Activated CD8-positive, alpha-beta memory T cell treated with anti-CD3 and anti-CD28 coated beads for 1 hour (primary cell): ENCODE measurements at regions not wholly inside any gene's neighbourhood (a gene's known extent, or its start where the extent isn't known, plus 50 kb on each side); places are given as distances from the start of the nearest gene placed in this dataset.
A peak's percentile ranks its signal among the peaks of the same experiment; 100 is the strongest.

Experiments
- DNase-seq, 2 donors: peaks; one replicate each; pipeline ENCODE4 v3.0.0-alpha.2; 2020; ENCODE audit warnings: low read depth in 1 of 2; ENCODE audit errors: extremely low read depth in 1 of 2

DNA sequence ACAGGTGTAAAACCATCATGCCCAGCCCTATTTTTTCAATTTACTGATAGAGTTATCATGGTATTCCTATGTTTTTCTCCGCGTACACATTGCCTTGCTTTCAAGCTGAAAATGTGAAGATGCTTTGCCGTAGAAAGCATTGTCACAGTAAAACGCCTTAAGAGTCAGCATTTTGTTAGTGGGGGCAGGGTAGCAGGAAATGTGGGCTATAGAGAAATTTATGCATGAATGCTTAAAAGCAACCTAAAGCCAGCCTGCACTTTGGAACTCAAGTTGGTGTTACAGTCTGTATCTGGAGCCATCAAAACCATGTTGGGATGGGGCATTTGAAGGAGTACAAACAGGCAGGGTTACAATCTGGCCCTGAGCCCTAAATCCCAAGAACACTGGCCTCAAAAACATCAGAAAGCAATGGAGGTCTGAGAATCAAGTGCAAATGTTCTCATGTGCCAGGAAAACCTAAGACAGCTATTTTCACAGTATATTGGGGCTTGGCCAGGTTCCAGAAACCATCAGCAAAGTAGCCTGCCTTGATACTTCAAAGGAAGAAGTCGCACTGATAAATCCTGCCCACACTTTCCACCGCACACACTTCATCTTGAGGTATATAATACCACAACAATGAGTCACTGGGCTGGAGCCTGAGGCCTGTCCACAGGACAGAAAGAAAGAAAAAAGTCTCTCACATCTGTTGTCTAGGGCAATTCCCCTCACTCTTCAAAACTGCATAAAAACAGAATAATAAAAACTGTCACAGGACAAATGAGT is 313.8 kb downstream of the ENC1 start:
- DNase-seq: peak in 1 of 2 donors; percentile 9

DNA sequence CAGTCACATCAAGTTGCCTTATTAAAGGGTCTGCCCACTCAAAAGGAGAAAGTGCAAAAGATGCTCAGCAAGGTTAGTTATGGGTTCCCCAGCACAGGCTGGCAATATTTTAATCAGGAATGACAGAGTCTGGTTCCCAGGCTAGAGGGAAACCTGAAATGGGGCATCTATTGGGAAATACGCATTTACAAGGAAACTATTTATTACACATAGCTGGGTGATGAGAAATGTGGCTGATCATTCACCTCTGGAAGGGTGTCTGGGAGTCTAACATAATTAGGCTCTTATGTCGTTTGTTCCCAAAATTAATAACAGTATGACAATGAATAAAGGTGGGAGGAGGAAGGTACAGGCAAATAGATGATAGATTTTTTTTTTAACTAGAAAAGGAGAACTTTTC is 314.7 kb downstream of the ENC1 start:
- no peak for DNase-seq

DNA sequence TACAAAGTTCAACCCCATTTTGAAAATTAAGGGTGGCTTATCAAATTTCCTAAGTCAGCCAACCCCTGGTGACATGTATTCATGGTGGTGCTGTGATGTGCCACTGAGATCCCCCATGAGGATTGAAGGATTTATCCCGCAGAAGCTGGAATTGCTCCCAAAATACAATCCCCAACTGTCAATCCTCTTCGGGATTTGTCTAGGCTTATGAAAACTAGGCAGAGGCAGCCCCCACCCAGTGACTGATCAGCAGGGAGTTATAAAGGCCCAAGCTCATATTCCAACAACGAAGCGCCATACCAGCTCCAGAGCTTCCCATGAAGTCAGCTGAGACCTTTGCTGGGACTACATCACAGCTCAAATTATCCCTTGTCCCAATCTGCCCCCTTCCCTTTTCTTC is 316.0 kb downstream of the ENC1 start:
- DNase-seq: no peak

DNA sequence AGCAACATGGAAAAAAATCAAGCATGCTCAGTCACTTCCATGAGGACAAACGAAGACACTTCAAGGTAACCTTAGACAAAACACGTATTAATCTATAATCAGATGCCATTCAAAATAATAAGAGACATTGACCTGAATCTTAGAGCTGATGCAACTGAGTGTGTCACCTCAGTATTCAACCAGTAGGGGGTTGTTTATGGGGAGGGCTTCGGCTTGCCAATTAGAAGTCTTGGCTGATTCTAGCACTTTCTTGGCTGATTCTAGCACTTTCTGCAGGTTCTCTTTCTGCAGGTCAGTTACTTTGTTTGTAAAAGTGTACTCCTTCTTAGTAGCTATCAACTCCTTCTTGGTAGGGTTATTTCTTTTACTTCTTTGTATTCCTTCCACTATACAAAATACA is 317.6 kb downstream of the ENC1 start:
- DNase-seq: no peak

DNA sequence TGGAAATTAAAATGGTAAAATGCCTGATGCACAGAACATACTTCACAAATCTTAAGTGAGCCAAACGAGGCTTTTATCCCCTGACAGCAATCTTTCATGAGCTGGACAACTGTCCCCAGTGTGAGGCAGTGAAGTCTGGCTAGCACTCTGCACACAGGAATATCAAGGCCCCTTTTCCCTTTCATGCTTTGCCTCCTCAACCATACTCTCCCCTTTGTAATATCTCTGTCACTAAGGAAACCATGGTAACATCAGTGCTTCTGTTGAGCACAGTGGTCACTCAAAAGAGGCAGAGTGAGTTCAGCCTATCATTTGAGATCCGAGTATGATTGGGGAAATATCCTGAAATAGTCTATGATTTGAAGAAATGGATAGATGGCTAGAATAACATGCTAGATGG is 318.3 kb downstream of the ENC1 start:
- DNase-seq: no peak

DNA sequence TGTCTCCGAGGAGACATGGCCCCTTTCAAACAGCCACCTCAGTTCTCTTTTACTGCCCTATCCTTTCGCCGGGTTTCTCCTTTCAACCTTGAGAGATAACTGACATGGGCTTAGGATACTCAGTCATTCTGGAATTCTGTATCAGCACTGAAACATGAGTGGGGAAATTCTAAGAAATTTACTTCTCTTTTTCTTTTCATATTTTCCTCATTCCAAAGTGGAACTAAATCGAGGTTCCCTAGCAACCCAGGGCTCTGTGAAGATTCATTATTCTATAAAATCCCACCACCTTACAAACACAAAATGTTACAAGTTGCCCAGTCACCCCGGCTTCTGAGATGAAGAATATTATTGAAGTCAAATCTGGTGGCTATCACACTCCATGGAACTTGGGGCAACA is 319.2 kb downstream of the ENC1 start:
- DNase-seq: no peak

DNA sequence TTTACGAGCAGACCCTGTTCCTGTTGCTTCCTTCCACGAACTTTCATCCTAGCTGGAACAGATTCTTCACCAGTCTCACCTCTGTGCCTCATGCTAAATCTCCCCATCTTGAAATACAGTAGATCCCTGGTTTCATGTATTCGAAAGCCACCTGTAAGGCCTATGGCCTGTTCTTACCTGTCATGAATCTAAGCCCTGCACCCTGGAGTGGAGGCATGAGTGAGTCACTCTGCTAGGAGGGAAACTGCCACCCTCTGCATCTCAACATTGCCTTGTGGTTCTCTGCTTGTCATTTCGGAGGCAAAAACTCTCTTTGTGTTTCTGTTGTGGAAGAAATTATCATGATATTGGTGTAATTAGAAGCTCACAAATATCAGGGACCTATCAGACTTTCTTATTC is 320.0 kb downstream of the ENC1 start:
- no peak for DNase-seq

DNA sequence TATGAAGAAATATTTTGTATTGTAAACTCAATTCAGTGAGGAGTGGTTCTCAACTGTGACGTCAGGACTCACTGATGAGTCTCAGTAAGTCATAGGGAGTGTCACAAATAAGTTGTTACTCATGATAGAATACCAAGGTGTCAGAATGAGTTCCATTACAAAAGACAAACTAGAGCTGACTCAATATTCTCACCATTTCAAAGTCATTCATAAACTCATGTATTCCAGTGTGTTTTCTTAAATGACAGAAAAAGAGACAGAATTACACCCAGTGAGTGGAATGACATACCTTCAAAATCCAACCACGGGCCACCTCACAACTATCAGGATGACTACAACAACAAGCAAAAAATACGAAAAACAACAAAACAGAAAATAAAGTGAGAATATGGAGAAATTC is 321.5 kb downstream of the ENC1 start:
- no peak for DNase-seq

DNA sequence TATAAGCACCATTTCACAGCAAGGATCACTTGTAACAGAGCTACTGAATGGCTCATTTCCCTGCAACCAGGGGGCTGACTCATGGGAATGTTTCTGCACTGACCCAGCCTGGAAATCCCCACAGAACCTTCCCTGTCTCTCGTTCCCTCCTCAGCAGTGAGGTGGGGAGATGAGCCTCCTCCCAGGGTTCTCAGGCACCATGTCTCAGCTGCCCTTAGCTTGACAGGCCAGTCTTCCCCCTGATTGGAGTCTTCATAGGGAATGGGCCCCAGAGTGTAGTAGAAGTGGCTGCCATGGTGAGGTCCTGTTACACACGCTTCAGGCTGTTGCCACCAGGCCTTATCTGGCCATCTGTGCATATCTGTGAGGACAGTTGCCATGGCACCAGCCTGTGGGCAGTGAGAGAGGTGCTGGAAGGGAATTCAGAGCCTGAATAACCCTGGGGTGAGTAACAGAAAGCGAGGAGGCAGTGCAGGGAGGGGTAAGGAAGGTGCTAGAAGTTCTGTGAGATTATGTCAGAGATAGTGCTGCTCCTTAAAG is 324.4 kb downstream of the ENC1 start:
- DNase-seq: no peak

DNA sequence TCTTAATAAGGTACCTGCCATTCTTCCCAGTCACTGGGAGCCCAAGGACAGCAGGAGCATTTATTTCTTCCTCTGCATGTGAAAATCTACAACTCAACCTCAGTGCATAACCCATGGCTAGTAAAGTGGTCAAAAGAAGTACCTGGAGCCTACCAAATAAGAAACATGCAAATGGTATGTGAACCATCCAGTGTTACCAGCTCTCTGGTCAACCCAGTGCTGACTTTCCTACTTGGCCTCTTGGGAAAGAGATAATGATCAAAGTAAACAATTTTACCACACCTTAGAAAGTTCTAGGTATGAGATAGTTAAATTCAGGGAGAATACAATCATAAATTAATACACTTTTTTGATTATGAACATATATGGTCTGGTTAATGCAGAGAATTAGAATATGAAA is 325.6 kb downstream of the ENC1 start:
- DNase-seq: no peak

DNA sequence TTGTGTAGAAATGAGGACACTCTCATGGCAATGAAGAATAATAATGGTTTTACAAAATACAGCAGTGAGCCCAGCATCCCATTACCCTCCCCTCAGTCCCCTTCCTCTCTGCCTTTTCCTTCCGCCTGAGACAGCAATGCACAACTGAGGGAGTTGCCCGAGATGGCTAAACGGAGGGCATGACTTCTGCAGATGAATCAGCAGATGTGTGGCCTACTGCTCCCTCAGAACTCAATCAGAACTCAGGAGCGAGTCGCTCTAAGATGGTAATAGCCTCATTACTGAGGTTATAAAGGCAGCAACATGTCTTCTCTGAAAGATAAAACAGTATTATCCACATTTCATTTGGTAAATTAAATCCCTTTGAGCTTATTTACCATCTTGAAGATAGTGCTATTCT is 326.6 kb downstream of the ENC1 start:
- no peak for DNase-seq

DNA sequence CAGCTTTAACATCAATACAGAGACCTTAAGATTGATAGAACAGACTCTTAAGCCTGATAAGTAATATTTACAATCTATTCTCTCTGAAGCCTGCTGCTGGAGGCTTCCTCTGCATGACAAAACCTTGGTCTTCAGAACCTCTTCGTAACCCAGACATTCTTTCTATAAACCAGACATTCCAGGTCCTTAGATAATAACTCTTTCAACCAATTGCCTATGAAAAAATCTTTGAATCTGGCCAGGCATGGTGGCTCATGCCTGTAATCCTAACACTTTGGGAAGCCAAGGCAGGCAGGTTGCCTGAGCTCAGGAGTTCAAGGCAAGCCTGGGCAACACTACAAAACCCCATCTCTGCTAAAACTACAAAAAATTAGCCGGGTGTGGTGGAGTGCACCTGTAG is 327.8 kb downstream of the ENC1 start:
- DNase-seq: no peak

DNA sequence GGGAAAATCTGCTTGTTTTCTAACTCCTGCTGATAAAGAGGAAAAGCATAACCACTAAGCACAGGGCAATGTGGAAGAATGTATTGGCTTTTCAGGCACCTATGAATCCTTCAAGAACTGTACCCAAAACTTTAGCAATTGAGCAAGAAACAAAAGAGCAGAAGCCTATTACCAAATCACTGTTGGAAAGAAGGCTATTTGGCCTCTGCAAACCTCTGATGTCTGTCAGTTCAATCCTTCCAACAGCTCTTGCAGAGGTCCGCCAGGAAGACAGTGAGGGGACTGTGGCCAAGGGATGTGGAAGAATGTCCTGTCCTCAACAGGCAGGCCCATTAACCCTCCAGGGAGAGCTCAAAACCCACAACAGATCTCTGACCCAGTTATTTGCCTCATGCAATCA is 328.6 kb downstream of the ENC1 start:
- DNase-seq: no peak

DNA sequence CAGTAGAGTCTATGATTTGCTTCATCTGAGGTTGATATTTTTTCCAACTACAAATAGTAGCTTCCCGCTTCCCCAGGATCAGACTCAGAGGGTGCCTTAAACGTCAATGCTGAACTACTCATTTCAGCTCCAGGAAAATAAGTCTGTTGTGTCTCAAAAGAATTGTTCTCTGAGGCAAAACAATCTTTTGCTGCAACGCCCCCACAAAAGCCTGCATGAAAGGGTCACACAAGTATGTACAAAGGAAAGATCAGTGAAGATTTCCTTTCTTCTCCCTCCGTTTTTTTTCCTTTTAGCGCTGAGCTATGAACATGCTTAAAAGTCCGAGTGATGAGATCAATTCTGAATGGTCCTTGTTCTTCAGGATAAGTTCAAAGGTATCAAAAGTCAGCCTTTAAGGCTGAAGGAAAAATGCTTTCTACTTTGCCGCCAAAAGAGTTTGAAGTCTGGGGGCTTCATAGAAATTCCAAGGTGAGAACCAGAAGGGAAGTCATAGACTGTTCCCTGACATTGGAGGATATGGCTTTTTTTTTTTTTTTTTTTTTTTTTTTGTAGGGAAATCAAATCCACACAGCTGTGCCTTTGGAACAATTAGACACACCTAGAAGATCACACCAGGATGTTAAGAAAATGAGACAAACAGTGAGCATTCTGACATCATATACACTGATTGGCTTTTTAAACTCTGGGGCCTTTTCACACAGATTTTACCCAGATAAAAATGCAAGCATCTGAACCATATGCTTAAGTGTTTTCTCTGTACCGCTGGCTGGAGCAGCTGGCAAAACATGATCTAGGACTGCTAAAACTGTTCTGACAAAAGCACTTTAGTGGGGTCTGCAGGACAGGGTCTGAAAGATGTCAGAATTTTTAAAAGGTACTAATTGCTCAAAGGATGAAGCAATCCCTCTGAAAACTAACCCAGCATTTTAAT is 329.3 kb downstream of the ENC1 start:
- DNase-seq: no peak

DNA sequence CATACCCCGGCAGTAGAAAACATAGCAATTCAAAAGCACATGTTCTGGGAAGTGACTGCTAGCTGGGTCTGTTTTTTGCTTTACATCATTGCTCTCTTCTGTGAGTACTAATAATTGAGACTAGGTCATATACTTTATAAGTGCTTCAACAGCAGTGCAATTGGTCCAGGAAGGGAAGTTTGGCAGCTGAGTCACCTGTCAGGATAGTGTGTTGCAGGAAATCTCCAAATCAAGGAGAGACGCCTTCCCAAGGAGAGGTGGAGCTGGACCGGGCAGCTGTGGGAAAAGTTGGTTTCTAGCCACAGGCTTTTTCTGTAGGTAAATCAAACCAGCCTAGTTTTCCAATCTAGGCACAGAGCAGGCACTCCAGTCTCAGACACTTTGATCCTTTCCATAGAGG is 330.1 kb downstream of the ENC1 start:
- no peak for DNase-seq

DNA sequence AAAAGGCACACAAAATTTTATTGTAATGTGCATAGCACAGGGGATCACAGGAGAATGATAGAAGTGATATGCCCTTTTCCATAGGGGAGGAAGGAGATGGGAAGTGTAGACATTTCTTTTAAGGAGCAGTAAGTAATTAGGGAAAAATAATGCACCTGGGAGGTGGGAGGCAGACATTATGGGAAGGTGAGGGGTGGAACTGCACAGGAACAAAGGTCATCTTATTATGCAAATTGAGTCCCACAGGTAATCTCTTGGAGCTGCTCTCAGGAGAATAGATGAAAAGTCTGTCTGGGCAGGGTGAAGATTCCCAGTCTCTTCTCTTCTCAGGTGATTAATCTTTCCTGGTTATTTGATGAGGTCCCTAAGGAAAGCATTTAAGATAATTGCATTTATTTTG is 331.5 kb downstream of the ENC1 start:
- DNase-seq: no peak

DNA sequence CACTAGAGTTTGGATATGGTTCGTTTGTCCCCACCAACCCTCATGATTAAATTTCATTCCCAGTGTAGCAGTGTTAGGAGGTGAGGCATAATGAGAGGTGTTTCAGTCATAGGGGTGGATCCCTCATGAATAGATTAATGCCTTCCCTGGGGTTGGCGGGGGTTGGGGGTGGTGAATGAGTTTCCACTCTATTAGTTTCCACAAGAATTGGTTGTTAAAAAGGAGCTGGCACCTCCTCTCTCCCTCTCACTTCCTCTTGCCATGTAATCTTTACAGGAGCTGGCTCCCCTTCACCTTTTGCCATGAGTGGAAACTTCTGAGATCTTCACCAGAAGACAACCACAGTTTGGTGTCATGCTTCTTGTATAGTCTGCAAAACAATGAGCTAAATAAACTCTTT is 333.7 kb downstream of the ENC1 start:
- no peak for DNase-seq

DNA sequence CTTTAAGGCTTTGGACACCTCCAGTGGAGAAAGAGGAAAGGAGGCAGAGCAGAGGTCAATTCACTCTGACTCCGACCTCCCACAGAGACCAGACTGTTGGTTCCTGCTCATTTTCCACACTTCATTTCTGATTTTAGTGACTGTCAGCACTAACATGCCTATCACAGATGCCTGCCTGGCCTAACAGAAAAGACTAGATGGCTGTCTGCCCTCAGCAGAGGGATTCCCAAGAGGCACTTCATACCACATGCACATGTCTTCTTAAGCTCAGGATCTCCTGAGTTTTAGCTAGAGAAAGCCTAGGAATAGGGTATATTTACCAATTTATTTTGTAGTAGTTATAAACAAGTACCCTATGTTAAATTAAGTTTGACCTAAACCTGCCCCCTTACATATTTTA is 336.0 kb downstream of the ENC1 start:
- DNase-seq: no peak

DNA sequence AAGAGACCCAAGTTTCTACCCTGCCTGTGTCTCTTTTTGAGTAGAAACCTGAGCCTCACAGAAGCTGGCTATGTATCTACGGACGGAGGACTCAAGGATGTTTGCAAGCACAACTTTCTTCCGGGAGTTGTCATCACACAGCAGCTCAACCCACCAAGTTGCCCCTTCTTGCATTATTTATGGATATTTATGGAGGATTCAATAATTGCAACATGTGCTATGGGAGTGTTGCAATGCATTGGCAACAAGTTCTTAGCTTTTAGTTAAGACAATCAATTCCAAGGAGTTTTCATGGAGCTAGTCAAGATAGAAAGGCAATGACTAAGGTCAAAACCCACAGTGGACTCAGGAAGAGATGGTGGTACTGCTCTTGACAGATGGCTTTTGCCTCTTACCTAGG is 336.9 kb downstream of the ENC1 start:
- no peak for DNase-seq

DNA sequence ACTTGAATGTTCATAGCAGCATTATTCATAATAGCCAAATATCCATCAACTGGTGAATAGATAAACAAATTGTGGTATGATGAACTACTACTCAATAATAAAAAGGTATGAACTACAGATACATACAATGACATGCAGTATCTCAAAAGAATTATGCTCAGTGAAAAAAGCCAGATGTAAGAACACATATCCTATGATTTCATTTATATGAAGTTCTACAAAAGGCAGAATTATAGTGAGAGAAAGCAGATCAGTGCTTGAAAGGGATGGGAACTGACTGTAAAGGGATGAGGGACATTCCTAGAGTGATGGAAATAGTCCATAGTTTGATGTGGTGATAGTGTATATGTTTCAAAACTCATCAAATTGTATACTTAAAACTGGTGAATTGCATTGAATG is 339.0 kb downstream of the ENC1 start:
- DNase-seq: no peak

DNA sequence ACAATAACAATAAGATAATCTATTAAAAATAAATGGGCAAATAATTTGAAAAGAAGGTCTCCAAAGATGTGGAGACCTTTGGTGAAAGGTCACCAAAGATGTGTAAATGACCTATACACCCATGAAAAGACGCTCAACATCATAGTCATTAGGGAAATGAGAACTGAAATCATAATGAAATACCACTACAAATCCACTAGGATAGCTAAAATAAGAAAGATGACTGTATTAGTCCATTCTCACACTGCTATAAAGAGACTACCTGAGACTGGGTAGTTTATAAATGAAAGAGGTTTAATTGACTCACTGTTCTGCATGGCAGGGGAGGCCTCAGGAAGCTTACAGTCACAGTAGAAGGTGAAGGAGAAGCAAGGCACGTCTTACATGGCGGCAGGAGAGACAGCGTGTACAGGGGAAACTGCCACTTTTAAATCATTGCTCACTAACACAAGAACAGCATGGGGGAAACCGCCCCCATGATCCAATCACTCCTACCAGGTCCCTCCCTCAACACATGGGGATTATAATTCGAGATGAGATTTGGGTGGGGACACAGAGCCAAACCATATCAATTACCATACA is 339.6 kb downstream of the ENC1 start:
- no peak for DNase-seq

DNA sequence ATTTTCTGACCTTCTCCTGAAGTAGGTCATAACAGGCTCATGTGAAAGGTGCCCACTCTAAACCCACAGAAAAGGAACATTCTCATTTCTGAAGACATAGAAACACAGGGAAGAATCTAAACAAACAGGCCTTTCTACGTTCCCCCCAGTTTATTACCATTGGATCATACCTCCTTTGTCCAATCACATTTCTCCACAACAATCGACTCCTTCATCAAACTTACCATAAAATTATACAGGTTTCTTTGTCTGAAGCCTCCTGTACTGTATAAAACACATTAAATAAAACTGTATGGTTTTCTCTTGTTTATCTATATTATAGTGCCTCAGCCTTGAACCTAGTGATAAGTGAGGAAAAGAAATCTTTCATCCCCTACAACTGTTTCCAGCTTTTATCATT is 340.7 kb downstream of the ENC1 start:
- DNase-seq: no peak
